ENCODE measurements at regions not wholly inside any gene's neighbourhood (a gene's known extent, or its start where the extent isn't known, plus 50 kb on each side); places are given as distances from the start of the nearest gene placed in this dataset.

- no peak for DNase-seq (ENCODE audit: low read depth)
Observed at GRCh38 chr9:99399474-99399873, 177.4 kb downstream of the SEC61B start.

GRCh38 chr9:99400184-99400731 lies 178.2 kb downstream of the SEC61B start:
- no peak for DNase-seq (ENCODE audit: low read depth)

DNA sequence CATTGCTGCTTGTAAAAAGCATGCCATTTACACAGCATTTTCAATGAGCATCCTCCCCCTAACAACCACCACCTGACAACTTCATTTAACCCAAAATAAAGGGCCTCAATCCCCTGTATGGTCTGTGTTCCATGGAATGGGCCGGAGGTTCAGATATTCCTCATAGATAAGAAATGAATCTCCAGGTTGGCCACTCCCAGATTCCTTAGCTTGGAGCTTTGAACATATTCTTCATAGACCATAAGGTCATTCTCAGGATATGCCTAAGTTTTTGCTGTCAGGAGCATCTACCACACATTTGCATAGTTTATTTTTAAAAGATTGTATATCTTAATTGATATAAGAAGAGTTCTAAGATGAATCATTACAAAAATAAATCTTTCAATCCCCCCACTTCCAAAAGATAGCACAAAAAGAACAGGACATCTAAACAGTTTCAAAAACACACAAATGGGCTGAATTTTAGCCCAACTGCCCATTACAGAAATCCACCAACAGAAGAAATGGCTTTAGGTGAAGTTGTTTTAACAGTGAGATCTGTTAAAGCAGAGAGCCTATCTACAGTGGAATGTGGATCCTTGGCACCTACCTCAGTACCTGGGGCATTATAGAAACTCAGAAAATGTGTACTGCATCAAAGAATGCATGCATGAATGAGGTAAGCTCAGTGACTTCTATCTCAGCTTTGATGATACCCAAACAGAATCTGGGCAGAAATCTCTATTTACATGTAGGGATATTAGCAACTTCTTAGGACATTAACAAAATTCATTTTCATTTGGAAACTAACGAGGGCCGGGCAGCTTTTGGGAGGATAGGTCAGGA lies 179.8 kb downstream of the SEC61B start:
- no peak for DNase-seq (ENCODE audit: low read depth)

DNA sequence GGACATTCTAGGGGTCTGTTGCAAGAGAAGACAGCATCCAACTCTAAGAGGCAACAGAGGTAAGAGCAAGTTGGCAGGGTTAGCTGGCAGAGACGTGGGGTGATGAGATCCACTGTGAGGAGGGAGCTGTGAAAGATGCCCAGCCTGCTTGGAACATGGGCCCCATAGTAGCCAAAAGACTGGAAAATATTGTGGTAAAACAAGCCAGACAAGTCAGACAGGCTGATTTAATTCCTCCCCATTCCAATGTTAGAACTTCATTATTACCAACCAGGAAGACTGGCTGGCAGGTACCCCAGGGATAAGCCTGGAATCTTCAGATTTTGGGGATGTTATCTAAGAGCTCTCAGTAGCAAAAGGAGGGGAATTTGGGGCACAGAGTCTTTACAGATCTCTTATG lies 181.3 kb downstream of the SEC61B start:
- no peak for DNase-seq (ENCODE audit: low read depth)

DNA sequence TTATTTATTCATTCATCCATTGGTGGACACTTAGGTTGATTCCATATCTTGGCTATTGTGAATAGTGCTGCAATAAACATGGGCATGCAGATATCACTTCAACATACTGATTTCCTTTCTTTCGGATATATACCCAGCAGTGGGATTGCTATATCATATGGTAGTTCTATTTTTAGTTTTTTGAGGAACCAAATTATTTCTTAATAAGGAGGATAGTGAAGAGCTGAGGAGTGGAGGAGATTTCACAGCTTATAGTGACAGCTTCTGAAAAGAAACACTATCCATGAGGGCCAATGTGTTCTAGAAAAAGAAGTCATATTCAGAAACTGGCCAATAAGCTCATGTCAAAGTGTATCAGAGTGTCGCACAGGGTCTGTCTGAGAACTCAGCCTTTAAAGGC lies 183.3 kb downstream of the SEC61B start:
- no peak for DNase-seq (ENCODE audit: low read depth)

DNA sequence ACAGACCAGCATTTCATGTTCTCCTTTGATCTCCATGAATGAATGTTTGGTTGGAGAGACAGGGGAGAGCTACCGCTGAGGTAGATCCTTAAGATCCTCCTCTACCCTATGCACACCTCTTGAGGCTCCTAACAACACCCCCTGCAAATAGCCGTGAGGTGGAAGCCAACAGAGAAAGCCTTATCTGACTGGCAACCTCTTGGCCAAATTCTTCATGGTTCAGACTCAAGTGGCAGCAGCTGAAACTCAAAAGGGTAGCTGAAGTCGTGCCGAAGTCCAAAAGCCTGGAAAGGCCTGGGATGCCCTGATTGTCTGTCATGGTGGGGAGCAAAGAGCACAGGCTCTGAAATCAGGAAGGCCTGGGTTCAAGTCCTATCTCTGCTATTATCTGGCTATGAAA lies 184.9 kb downstream of the SEC61B start:
- DNase-seq (ENCODE audit: low read depth) = no peak

- peak; percentile 8 for DNase-seq (ENCODE audit: low read depth)
Observed at GRCh38 chr9:99411068-99411467, 189.0 kb downstream of the SEC61B start.

DNA sequence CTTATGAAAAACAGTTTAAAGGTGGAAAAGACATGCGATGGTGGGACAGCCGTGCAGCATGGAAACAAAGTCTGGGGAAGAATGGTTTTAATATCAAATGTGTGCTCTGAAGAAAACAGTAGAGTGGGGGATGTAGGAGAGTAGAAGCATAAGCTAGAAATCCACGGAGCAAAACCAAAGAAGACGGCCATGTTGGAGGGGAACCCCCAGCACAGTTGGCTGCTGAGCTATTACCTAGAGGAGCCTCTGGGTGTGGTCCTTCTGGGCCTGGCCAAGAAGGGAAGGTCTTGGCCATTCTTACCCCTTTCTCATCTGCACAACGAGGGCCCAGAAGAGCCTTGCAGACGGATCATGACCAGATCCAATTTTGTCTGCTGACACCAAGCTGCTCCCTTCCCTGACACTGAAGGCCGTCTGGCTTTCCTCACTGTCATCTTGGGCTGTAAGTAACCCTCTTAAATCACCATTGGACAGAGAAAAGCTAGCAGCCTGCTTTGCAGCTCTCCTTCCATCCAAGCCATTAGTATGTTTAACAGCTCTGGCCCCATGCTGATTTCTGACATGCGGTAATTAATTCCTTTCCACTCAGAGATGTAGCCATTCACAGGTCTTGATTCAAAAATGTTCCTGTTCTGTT lies 189.5 kb downstream of the SEC61B start:
- peak; percentile 13 for DNase-seq (ENCODE audit: low read depth)

DNA sequence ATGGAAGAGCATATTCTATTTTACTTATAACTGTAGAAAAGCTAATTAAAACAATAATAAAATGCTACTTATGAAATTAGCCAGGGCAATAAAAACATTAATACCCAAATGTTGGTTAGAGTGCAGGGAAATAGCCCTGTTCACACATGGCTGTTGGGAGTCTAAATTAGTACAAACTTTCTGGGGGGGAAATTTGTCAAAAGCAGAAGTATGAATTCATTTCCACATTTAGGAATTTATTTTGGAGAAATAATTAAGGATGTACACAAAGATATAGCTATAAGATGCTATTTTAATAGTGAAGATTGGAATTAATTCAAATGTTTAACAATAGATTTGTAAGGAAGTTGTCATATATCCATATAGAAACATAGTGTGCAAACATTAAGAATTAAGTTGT lies 190.5 kb downstream of the SEC61B start:
- no peak for DNase-seq (ENCODE audit: low read depth)

DNA sequence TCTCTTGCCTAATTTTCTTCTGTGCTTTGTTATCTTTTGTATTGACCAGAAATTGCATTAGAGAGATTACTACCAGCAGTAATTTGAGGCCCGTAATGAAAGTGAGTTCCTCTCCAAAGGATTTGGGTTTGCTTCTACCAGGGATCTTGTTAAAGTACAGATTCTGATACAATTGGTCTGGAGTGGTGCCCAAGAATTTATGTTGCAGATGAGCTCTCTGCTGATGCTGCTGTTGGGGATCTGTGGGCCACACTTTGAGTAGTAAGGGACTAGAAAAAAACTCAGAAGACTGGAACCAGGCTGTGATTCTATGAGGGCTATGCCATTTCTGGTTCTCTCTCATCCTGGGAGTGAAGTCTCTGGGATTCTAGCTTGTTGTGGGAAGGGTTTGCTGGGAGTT lies 192.2 kb downstream of the SEC61B start:
- DNase-seq (ENCODE audit: low read depth) = no peak

- no peak for DNase-seq (ENCODE audit: low read depth)
Observed at GRCh38 chr9:99415606-99416005, 193.5 kb downstream of the SEC61B start.

GRCh38 chr9:99416007-99416406 lies 193.9 kb downstream of the SEC61B start:
- no peak for DNase-seq (ENCODE audit: low read depth)

DNA sequence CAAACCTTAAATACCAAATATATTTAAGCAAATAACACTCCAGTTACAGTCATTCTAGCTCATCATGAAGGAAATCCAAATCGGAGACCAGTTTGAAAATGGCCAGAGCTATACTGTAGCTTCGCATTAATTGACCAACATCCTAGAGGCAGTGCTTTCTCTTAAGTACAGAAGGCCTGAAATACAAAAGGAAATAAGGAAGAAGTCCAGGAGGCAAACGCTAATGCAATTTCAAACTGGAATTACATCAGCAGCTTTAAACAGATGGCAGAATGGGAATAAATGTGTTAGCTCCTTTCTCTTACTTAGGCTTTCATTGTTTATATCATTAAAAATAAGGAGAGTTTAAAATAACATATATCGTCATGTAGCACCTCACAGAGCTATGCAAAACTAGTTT lies 197.0 kb downstream of the SEC61B start:
- no peak for DNase-seq (ENCODE audit: low read depth)

- DNase-seq (ENCODE audit: low read depth) = no peak
Observed at GRCh38 chr9:99421369-99421768, 199.3 kb downstream of the SEC61B start.

- DNase-seq (ENCODE audit: low read depth) = no peak
Observed at GRCh38 chr9:99425124-99425523, 203.0 kb downstream of the SEC61B start.

- no peak for DNase-seq (ENCODE audit: low read depth)
Observed at GRCh38 chr9:99425923-99426842, 204.1 kb downstream of the SEC61B start.

DNA sequence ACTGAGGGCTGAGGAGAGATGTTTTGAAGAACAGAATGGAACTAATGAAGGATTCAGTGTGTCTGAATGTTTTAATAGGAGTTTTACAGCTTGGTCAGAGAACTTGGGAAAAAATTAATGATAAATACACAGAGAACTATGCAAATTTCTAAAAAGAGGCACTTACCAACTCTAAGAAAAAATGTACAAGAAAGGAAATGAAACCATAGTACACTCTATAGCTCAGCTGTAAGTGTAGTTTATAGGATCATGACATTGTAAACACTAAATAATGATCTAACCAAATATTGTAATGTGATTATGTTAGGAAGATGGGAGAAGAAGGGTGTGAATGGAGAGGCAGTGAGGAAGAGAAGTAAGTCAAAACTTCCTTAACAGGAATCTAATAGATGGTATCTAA lies 205.2 kb downstream of the SEC61B start:
- DNase-seq (ENCODE audit: low read depth) = no peak

- DNase-seq (ENCODE audit: low read depth) = peak; percentile 73
Observed at GRCh38 chr9:99430301-99430700, 208.2 kb downstream of the SEC61B start.

- peak; percentile 40 for DNase-seq (ENCODE audit: low read depth)
Observed at GRCh38 chr9:99431103-99431502, 209.0 kb downstream of the SEC61B start.

DNA sequence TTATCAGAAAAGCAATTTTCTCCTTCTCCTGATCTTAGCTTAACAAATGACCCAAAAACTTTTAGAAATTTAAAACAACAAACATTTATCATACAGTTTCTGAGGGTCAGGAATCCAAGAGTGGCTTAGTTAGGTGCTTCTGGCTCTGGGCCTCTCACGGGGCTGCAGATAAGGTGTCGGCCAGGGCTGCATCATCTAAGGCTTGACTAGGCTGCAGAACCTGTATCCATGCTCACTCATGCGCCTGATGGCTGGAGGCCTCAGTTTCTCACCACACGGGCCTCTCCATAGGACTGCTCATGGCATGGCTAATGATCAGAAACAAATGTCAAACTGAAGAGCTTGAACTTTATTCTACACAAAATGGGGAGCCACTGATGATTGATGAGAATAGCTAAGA lies 210.0 kb downstream of the SEC61B start:
- DNase-seq (ENCODE audit: low read depth) = no peak

- no peak for DNase-seq (ENCODE audit: low read depth)
Observed at GRCh38 chr9:99433095-99433494, 211.0 kb downstream of the SEC61B start.

GRCh38 chr9:99433555-99433954 lies 211.5 kb downstream of the SEC61B start:
- DNase-seq (ENCODE audit: low read depth) = peak; percentile 72
